OCI-LY7 (cell line): ENCODE measurements at regions not wholly inside any gene's neighbourhood (a gene's known extent, or its start where the extent isn't known, plus 50 kb on each side); places are given as distances from the start of the nearest gene placed in this dataset.

Source experiments
- EZH2phosphoT487 ChIP-seq: fragments of 200-600 bp; sonication (generic); IDR thresholded peaks from 2 replicates; pipeline ENCODE4 v1.6.1; 2018; ENCODE audit warnings: low read depth, borderline replicate concordance, mild to moderate bottlenecking, mixed run types, antibody characterized with exemption, low read length, moderate library complexity, mixed read lengths
- TF ChIP-seq, protein P1 (sequence below): fragments of 200-600 bp; sonication (generic); conservative IDR thresholded peaks from 2 replicates; pipeline ENCODE4 v1.5.1; 2014; ENCODE audit warnings: mild to moderate bottlenecking, antibody characterized with exemption, low read length, moderate library complexity, mixed read lengths

DNA sequence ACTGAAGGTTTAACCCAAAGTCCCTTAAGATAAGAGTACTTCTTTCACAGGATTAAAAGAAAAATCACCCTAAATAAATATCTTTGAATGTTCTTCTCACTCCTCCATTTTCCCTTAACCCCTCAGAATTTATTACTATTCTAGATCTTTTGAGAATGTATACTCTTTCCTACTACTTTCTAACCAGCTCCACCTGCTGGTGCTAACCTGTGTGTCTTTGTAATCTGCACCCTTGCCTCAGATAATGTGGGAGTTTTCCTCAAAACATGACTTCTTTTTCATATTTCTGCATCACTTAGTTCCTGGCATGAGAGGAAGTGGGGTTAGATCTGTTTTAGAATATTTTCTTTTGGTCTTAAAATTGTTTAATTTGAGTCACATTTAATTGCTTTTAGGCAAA is 394.2 kb downstream of the BMP2 start:
- TF ChIP-seq, protein P1, sequence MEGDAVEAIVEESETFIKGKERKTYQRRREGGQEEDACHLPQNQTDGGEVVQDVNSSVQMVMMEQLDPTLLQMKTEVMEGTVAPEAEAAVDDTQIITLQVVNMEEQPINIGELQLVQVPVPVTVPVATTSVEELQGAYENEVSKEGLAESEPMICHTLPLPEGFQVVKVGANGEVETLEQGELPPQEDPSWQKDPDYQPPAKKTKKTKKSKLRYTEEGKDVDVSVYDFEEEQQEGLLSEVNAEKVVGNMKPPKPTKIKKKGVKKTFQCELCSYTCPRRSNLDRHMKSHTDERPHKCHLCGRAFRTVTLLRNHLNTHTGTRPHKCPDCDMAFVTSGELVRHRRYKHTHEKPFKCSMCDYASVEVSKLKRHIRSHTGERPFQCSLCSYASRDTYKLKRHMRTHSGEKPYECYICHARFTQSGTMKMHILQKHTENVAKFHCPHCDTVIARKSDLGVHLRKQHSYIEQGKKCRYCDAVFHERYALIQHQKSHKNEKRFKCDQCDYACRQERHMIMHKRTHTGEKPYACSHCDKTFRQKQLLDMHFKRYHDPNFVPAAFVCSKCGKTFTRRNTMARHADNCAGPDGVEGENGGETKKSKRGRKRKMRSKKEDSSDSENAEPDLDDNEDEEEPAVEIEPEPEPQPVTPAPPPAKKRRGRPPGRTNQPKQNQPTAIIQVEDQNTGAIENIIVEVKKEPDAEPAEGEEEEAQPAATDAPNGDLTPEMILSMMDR = peak; percentile 67
- no peak for TF ChIP-seq EZH2phosphoT487
